SK-N-SH (cell line): ENCODE measurements at regions not wholly inside any gene's neighbourhood (a gene's known extent, or its start where the extent isn't known, plus 50 kb on each side); places are given as distances from the start of the nearest gene placed in this dataset.

Experiments used
- CTCF ChIA-PET: fragments of 300-600, 350-600 bp; formaldehyde crosslinking; extraction: SDS; loops from one replicate; lab custom pipeline; 2021; lab: Yijun Ruan, JAX
- POLR2A ChIA-PET: fragments of 350-600 bp; sonication (Branson Sonifier 250); formaldehyde crosslinking; extraction: SDS; loops from one replicate; lab custom pipeline; 2020; ENCODE audit warnings: antibody characterized with exemption, inconsistent platforms; lab: Yijun Ruan, JAX
- DNase-seq: peaks from one replicate; pipeline ENCODE4 v3.0.0; 2012
- H2AFZ ChIP-seq: fragments of 200-600 bp; sonication (generic); 2 replicates; pipeline ENCODE4 v1.8.1; 2016; ENCODE audit warnings: antibody characterized with exemption, mild to moderate bottlenecking, low read depth
- H3F3A ChIP-seq: fragments of 200-600 bp; sonication (generic); replicated peaks from 2 replicates; pipeline ENCODE3; 2016; ENCODE audit warnings: antibody characterized with exemption, mild to moderate bottlenecking; ENCODE audit not compliant: insufficient read depth
- H3K27ac ChIP-seq, 2 experiments: fragments of 200-500 bp in 1 of 2; fragments of 200-600 bp in 1 of 2; sonication (Bioruptor generic) in 1 of 2; sonication (generic), shearing (Covaris generic) in 1 of 2; 2 replicates each; pipeline versions ENCODE4 v1.5.1 to v1.6.1; 2014 to 2016; ENCODE audit warnings: low read depth in 2 of 2, inconsistent platforms in 1 of 2, low read length in 1 of 2, mild to moderate bottlenecking in 1 of 2, mixed read lengths in 1 of 2
- H3K27me3 ChIP-seq: fragments of 200-600 bp; sonication (generic), shearing (Covaris generic); 2 replicates; pipeline ENCODE4 v1.6.1; 2016; ENCODE audit warnings: mixed run types; ENCODE audit not compliant: insufficient read depth
- H3K36me3 ChIP-seq, 2 experiments: fragments of 200-500 bp in 1 of 2; fragments of 200-600 bp in 1 of 2; sonication (Bioruptor generic) in 1 of 2; sonication (generic) in 1 of 2; replicated peaks in 1 of 2; 2 replicates each; pipeline versions ENCODE3 to v1.5.1; 2014 to 2016; ENCODE audit warnings: low read length in 1 of 2, mild to moderate bottlenecking in 1 of 2; ENCODE audit not compliant: insufficient read depth in 2 of 2, control insufficient read depth in 1 of 2
- H3K4me1 ChIP-seq, 2 experiments: fragments of 200-500 bp in 1 of 2; fragments of 200-600 bp in 1 of 2; sonication (Bioruptor generic) in 1 of 2; sonication (generic), shearing (Covaris generic) in 1 of 2; 2 replicates each; pipeline versions ENCODE4 v1.5.1 to v1.6.1; 2014 to 2016; ENCODE audit warnings: low read depth in 1 of 2, low read length in 1 of 2, mixed run types in 1 of 2; ENCODE audit not compliant: insufficient read depth in 2 of 2, control insufficient read depth in 1 of 2
- H3K4me2 ChIP-seq: fragments of 200-600 bp; sonication (generic), shearing (Covaris generic); 2 replicates; pipeline ENCODE4 v1.6.1; 2017; ENCODE audit warnings: mixed run types
- H3K4me3 ChIP-seq, 2 experiments: fragments of 200-500 bp in 1 of 2; fragments of 200-600 bp in 1 of 2; sonication (Bioruptor generic) in 1 of 2; sonication (generic), shearing (Covaris generic) in 1 of 2; 2 replicates each; pipeline versions ENCODE4 v1.5.1 to v1.8.1; 2014 to 2016; ENCODE audit warnings: low read depth in 2 of 2, inconsistent platforms in 1 of 2, low read length in 1 of 2, mild to moderate bottlenecking in 1 of 2, mixed read lengths in 1 of 2, moderate library complexity in 1 of 2
- H3K79me2 ChIP-seq: fragments of 200-600 bp; sonication (generic); 2 replicates; pipeline ENCODE4 v1.8.1; 2017; ENCODE audit warnings: mild to moderate bottlenecking; ENCODE audit not compliant: insufficient read depth
- H3K9ac ChIP-seq: fragments of 200-600 bp; sonication (generic); 2 replicates; pipeline ENCODE4 v1.6.1; 2017; ENCODE audit warnings: mixed run types
- H3K9me2 ChIP-seq: fragments of 200-600 bp; sonication (generic); 2 replicates; pipeline ENCODE4 v1.6.1; 2017; ENCODE audit warnings: mixed run types
- H3K9me3 ChIP-seq: fragments of 200-600 bp; sonication (generic); 2 replicates; pipeline ENCODE4 v1.6.1; 2017; ENCODE audit warnings: mixed run types, mild to moderate bottlenecking, moderate library complexity
- H4K20me1 ChIP-seq: fragments of 200-600 bp; sonication (generic); 2 replicates; pipeline ENCODE4 v1.6.1; 2017; ENCODE audit warnings: mild to moderate bottlenecking, mixed run types; ENCODE audit not compliant: insufficient read depth
- ELF1 ChIP-seq: IDR thresholded peaks from 2 replicates; pipeline ENCODE4 v1.4.0; 2012
- EZH2phosphoT487 ChIP-seq: fragments of 200-600 bp; sonication (generic); IDR thresholded peaks from 2 replicates; pipeline ENCODE4 v1.6.1; 2017; ENCODE audit warnings: low read depth, mixed run types, mild to moderate bottlenecking, antibody characterized with exemption, moderate library complexity, borderline replicate concordance
- FOSL2 ChIP-seq: IDR thresholded peaks from 2 replicates; pipeline ENCODE4 v1.4.0; 2012; ENCODE audit warnings: low read depth, mild to moderate bottlenecking, moderate library complexity, borderline replicate concordance
- FOXJ3 ChIP-seq: sonication (generic); formaldehyde crosslinking; IDR thresholded peaks from 2 replicates; pipeline ENCODE4 v1.5.1; 2020; ENCODE audit warnings: mild to moderate bottlenecking, missing genetic modification reagents
- GATA2 ChIP-seq: sonication (generic); formaldehyde crosslinking; IDR thresholded peaks from 2 replicates; pipeline ENCODE4 v1.5.0; 2020; ENCODE audit warnings: mild to moderate bottlenecking, missing genetic modification reagents
- MEF2A ChIP-seq: IDR thresholded peaks from 2 replicates; pipeline ENCODE4 v1.4.0; 2012; ENCODE audit warnings: low read depth, borderline replicate concordance
- NFIC ChIP-seq: IDR thresholded peaks from 2 replicates; pipeline ENCODE4 v1.4.0; 2012; ENCODE audit warnings: borderline replicate concordance
- NRF1 ChIP-seq: IDR thresholded peaks from 2 replicates; pipeline ENCODE4 v1.6.1; 2012; ENCODE audit warnings: low read depth, mild to moderate bottlenecking, low read length
- RAD21 ChIP-seq: IDR thresholded peaks from 2 replicates; pipeline ENCODE4 v1.6.1; 2012; ENCODE audit warnings: mild to moderate bottlenecking, low read length
- TAF1 ChIP-seq: IDR thresholded peaks from 2 replicates; pipeline ENCODE4 v1.6.1; 2012; ENCODE audit warnings: low read depth, mild to moderate bottlenecking, low read length, moderate library complexity, borderline replicate concordance
- TEAD4 ChIP-seq: IDR thresholded peaks from 2 replicates; pipeline ENCODE4 v1.4.0; 2012; ENCODE audit warnings: mild to moderate bottlenecking, borderline replicate concordance; ENCODE audit not compliant: insufficient read depth
- YY1 ChIP-seq: IDR thresholded peaks from 2 replicates; pipeline ENCODE4 v1.4.0; 2012; ENCODE audit warnings: low read depth, mild to moderate bottlenecking
- WGBS: methylation state at CpG from one replicate; pipeline ENCODE4 v1.1.6; 2017; ENCODE audit warnings: low lambda C conversion rate; 5-methylcytosine and 5-hydroxymethylcytosine counted together
- TF ChIP-seq, protein P1 (sequence below): IDR thresholded peaks from 2 replicates; pipeline ENCODE4 v1.6.1; 2012; ENCODE audit warnings: mild to moderate bottlenecking, low read depth, low read length, moderate library complexity
- TF ChIP-seq, protein P2 (sequence below): IDR thresholded peaks from 2 replicates; pipeline ENCODE4; 2012
- TF ChIP-seq, protein P3 (sequence below): IDR thresholded peaks from 2 replicates; pipeline ENCODE4 v1.4.0; 2012; ENCODE audit warnings: low read depth, borderline replicate concordance
- TF ChIP-seq, protein P4 (sequence below): fragments of 150-350 bp; IDR thresholded peaks from 2 replicates; pipeline ENCODE4 v1.6.1; 2016; ENCODE audit warnings: mild to moderate bottlenecking, low read depth, low read length

DNA sequence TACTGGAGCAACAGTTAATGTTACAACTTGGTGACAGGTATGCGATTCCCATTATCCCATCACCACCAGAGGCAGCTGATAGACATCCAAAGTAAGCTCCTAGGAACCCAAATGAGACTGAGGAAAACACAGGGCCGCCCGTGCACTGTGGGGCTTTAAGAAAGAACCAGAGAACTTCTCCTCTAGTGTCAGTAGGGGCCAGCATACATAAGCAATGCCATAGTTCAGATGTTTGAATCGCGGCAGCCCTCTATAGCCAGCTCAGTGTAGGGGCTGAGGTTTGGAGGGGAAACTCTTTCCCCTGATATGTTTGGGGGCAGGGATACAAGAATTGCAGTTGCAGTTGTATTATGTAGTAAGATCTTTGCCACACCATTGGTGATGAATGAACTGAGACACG, 593.3 kb upstream of the NCAM2 start:
- Histone ChIP-seq H3K4me2 (no peak overlapping the region), H3F3A (no peaks in the 10 kb centered on the region), H3K4me1 (no peaks in the 10 kb centered on the region), H3K4me3 (no peak overlapping the region), H3K79me2 (no peaks in the 10 kb centered on the region), H2AFZ (no peak overlapping the region), H3K9me3 (no peaks in the 10 kb centered on the region), H3K36me3 (no peaks in the 10 kb centered on the region), H3K27ac (no peak overlapping the region), H3K27me3 (no peaks in the 10 kb centered on the region), H3K9ac (no peak overlapping the region), H3K9me2 (no peaks in the 10 kb centered on the region)
- ChIA-PET CTCF (interaction anchor here (2.4 kb wide), 1 partner anchor 38 kb away, joined by 7 read pairs; no protein-coding TSS in a partner anchor), POLR2A (no interaction called here)
- WGBS: 23% methylated on average over 6 of the region's 6 CpGs
- DNase-seq: no peak
- TF ChIP-seq TEAD4 (no peak), TAF1 (no peak), NFIC (no peak), RAD21 (no peak), FOSL2 (no peak), YY1 (no peak), GATA2 (CRISPR knock-in tag) (no peak), FOXJ3 (CRISPR knock-in tag) (no peak), EZH2phosphoT487 (no peak), MEF2A (no peak), ELF1 (no peak), NRF1 (no peak)
- TF ChIP-seq, protein P1, sequence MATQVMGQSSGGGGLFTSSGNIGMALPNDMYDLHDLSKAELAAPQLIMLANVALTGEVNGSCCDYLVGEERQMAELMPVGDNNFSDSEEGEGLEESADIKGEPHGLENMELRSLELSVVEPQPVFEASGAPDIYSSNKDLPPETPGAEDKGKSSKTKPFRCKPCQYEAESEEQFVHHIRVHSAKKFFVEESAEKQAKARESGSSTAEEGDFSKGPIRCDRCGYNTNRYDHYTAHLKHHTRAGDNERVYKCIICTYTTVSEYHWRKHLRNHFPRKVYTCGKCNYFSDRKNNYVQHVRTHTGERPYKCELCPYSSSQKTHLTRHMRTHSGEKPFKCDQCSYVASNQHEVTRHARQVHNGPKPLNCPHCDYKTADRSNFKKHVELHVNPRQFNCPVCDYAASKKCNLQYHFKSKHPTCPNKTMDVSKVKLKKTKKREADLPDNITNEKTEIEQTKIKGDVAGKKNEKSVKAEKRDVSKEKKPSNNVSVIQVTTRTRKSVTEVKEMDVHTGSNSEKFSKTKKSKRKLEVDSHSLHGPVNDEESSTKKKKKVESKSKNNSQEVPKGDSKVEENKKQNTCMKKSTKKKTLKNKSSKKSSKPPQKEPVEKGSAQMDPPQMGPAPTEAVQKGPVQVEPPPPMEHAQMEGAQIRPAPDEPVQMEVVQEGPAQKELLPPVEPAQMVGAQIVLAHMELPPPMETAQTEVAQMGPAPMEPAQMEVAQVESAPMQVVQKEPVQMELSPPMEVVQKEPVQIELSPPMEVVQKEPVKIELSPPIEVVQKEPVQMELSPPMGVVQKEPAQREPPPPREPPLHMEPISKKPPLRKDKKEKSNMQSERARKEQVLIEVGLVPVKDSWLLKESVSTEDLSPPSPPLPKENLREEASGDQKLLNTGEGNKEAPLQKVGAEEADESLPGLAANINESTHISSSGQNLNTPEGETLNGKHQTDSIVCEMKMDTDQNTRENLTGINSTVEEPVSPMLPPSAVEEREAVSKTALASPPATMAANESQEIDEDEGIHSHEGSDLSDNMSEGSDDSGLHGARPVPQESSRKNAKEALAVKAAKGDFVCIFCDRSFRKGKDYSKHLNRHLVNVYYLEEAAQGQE: no peak
- TF ChIP-seq, protein P2, sequence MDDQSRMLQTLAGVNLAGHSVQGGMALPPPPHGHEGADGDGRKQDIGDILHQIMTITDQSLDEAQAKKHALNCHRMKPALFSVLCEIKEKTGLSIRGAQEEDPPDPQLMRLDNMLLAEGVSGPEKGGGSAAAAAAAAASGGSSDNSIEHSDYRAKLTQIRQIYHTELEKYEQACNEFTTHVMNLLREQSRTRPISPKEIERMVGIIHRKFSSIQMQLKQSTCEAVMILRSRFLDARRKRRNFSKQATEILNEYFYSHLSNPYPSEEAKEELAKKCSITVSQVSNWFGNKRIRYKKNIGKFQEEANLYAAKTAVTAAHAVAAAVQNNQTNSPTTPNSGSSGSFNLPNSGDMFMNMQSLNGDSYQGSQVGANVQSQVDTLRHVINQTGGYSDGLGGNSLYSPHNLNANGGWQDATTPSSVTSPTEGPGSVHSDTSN: no peak
- TF ChIP-seq, protein P3, sequence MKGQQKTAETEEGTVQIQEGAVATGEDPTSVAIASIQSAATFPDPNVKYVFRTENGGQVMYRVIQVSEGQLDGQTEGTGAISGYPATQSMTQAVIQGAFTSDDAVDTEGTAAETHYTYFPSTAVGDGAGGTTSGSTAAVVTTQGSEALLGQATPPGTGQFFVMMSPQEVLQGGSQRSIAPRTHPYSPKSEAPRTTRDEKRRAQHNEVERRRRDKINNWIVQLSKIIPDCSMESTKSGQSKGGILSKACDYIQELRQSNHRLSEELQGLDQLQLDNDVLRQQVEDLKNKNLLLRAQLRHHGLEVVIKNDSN: no peak
- TF ChIP-seq, protein P4, sequence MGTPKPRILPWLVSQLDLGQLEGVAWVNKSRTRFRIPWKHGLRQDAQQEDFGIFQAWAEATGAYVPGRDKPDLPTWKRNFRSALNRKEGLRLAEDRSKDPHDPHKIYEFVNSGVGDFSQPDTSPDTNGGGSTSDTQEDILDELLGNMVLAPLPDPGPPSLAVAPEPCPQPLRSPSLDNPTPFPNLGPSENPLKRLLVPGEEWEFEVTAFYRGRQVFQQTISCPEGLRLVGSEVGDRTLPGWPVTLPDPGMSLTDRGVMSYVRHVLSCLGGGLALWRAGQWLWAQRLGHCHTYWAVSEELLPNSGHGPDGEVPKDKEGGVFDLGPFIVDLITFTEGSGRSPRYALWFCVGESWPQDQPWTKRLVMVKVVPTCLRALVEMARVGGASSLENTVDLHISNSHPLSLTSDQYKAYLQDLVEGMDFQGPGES: no peak
- TF ChIP-seq, all 33 proteins: peak for 0
- H4K20me1 ChIP-seq: no peaks in the 10 kb centered on the region
